IMR-90 (cell line): ENCODE measurements at regions not wholly inside any gene's neighbourhood (a gene's known extent, or its start where the extent isn't known, plus 50 kb on each side); places are given as distances from the start of the nearest gene placed in this dataset.

Experiments used
- CEBPB ChIP-seq: IDR thresholded peaks from 2 replicates; pipeline ENCODE4 v1.6.1; 2012; ENCODE audit warnings: low read depth, low read length, improper control_type of control experiment
- FOS ChIP-seq: fragments of 150-350 bp; IDR thresholded peaks from 2 replicates; pipeline ENCODE4 v1.6.1; 2016; ENCODE audit warnings: low read depth, low read length
- POLR2A ChIP-seq: IDR thresholded peaks from 2 replicates; pipeline ENCODE4 v1.6.1; 2012; ENCODE audit warnings: mild to moderate bottlenecking, low read depth, low read length
- RFX5 ChIP-seq: IDR thresholded peaks from 2 replicates; pipeline ENCODE4 v1.8.0; 2012; ENCODE audit warnings: low read depth, mild to moderate bottlenecking, low read length, moderate library complexity
- TF ChIP-seq, protein P1 (sequence below): conservative IDR thresholded peaks from 2 replicates; pipeline ENCODE4 v1.5.1; 2012; ENCODE audit warnings: mild to moderate bottlenecking, low read depth, low read length, improper control_type of control experiment
- TF ChIP-seq, protein P2 (sequence below): fragments of 150-350 bp; IDR thresholded peaks from 2 replicates; pipeline ENCODE4 v1.6.1; 2016; ENCODE audit warnings: low read depth, mild to moderate bottlenecking, low read length, moderate library complexity, borderline replicate concordance

DNA sequence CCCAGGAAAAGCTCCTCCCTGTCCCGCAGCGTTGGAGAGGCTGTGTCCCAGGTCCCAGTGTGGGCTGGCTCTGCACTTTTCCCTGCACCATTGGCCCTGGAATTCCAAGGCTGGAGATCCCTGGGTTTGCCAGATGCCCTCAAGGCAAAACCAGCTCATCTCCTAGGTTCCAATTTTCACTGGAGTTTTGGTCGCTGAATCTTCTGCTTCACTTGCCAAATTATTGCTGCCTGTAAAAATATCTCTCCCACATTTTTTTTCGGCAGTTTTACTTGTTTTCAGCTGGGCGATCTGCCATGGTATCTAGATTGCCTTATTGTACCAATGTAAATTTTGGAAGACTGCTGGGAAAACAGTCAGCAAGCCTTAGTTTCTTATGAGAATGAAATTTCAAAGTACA lies 150.9 kb upstream of the ATP10A start:
- TF ChIP-seq, protein P1, sequence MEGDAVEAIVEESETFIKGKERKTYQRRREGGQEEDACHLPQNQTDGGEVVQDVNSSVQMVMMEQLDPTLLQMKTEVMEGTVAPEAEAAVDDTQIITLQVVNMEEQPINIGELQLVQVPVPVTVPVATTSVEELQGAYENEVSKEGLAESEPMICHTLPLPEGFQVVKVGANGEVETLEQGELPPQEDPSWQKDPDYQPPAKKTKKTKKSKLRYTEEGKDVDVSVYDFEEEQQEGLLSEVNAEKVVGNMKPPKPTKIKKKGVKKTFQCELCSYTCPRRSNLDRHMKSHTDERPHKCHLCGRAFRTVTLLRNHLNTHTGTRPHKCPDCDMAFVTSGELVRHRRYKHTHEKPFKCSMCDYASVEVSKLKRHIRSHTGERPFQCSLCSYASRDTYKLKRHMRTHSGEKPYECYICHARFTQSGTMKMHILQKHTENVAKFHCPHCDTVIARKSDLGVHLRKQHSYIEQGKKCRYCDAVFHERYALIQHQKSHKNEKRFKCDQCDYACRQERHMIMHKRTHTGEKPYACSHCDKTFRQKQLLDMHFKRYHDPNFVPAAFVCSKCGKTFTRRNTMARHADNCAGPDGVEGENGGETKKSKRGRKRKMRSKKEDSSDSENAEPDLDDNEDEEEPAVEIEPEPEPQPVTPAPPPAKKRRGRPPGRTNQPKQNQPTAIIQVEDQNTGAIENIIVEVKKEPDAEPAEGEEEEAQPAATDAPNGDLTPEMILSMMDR: no peak
- TF ChIP-seq, protein P2, sequence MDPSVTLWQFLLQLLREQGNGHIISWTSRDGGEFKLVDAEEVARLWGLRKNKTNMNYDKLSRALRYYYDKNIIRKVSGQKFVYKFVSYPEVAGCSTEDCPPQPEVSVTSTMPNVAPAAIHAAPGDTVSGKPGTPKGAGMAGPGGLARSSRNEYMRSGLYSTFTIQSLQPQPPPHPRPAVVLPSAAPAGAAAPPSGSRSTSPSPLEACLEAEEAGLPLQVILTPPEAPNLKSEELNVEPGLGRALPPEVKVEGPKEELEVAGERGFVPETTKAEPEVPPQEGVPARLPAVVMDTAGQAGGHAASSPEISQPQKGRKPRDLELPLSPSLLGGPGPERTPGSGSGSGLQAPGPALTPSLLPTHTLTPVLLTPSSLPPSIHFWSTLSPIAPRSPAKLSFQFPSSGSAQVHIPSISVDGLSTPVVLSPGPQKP: no peak
- TF ChIP-seq FOS (no peak), POLR2A (no peak), CEBPB (no peak), RFX5 (no peak)
